NCI-H146 treated with DMSO at 0.1 percent for 48 hours (cell line): ENCODE measurements at regions not wholly inside any gene's neighbourhood (a gene's known extent, or its start where the extent isn't known, plus 50 kb on each side); places are given as distances from the start of the nearest gene placed in this dataset.

Source experiments
- DNase-seq: peaks from one replicate; lab custom pipeline; 2025; ENCODE audit not compliant: unreplicated experiment; lab: John Stamatoyannopoulos, UW

DNA sequence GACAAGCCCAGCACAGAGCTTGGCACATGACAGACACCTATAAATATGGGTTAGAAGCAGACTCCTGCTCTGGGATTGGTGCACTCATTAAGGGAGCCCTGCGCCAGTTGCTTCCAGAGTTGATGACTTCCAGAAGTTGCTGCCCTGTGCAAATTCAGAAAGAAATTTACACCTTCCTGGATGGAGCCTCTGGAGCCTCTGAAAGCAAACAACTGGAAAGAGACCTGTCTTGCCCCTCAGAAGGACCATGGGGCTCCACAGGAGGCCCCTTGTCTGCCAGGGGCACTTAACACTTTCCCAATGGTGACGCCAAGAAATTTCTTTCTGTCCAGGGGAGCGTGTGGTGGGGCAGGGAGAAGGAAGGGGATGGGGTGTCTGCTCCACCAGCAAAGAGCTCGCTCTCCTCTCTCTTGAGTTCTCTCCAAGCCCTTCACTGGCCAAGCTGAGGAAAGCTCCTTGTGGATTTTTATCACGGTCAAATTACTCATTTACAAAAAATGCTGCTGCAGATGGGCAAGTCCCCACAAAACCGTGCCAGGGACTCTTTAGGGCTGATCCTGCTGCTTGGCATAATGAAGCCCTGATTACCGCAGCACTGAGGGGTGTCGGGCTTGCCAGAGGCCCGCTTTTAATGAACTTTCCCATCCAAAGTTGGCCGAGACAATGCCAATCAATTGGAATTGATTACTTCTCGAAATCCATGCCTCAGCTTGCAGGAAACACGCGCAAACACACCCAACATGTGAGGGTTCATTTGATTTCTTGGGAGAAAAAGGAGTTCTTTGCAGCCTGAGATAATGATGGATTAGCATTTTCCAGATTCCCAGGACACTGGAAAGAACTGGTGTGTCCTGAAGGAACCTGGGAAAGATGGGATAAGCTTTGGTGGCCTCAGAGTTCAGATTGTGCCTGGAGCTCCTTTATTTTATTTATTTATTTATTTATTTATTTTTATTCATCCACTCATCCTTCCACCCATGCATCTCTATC, 583.6 kb upstream of the CDH5 start:
- DNase-seq = no peak

DNA sequence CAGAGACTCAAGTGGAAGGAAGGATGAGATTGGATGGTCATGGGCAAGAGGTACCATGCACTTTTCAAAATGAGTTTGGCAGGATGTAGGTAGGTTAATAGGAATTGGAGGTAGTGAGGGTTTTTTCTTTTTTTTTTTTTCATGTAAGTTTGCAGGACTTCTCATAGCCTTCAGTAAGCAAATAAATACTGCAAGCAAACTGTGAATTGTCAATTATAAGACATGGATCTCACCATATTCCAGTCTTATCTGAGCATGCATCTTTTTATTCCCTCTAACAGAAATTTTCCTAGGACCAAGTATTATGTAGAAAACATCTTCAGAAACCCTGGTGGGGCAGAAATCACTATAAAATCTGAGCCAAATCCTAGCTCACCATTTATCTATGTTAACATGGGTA, 584.6 kb upstream of the CDH5 start:
- no peak for DNase-seq

DNA sequence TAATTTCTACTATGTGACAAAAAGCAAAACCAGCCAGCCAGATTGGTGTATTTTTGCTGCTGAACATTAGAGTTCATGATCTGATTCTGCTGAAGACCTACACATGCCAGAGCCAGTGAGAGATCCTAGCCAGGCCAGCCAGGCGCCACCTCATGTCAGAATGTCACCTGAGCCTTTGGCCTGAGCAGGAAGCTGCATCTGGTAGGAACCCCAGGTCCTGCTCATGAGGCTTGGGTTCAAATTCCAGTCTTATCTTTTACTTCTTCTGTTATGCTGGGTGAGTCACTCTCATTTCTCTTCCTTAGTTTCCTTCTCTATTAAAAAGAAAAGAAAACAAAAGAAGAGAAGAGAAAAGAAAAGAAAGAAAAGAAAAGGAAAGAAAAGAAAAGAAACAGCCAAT, 585.1 kb upstream of the CDH5 start:
- no peak for DNase-seq

DNA sequence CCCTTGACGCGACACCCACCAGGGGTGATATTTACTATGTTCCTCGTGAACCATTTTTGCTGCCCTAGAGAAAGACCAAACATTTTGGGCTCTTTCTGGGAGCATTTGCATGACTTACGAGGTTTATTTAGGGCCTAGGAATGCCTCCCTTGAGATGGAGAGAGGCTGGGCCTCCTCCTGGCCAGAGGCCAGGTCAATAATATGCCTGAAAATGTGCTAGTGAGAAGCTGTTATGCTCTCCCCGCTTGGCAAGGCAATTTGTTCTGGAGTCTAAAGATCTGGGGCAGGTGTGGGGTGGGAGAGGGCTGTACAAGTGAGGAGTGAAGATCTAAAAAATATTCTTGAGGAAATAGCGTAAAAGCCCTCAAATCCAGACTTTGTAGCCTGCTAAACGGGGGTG, 587.3 kb upstream of the CDH5 start:
- no peak for DNase-seq

DNA sequence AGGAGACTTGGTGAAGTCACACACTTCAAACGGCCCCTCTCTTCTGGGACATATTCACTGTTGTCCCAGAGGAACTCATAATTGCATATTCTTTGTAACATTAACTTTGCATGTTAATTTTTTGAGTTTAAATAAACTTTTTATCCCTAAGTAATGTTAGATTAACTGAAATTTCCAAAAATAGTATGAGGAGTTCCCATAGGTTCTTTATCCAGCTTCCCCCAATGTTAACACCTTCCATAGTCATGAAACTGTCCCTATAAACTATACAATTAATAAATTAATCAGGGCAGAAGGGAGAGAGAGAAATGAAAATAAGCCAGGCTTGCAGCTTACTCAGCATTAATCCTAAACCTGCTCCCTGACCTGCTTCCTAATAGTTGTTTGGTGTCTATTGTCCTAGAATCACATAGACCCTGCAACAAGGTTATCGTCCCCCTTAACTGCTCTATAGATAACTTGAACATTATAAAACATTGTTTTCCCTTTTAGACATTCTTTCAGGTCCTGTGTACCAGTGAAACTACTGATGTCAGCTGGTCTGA, 589.8 kb upstream of the CDH5 start:
- DNase-seq = no peak

DNA sequence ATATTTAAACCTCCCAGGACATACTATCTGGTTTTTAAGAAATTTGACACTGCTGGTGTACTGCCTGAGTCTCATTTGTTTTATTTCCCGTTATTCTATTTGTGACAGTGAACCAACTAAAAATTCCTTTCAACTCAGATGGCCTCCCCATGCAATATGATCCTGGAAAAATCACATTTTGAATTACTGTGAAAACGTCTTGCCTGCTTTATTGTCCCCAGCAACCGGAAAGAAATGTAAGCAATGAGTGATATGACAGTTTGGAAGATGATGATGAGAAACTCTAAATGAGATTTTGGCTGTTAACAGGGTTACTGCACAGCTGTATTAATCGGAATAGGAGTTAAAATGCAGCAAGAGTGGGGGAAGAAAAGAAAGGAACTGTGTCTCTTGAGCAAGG, 590.7 kb upstream of the CDH5 start:
- no peak for DNase-seq

DNA sequence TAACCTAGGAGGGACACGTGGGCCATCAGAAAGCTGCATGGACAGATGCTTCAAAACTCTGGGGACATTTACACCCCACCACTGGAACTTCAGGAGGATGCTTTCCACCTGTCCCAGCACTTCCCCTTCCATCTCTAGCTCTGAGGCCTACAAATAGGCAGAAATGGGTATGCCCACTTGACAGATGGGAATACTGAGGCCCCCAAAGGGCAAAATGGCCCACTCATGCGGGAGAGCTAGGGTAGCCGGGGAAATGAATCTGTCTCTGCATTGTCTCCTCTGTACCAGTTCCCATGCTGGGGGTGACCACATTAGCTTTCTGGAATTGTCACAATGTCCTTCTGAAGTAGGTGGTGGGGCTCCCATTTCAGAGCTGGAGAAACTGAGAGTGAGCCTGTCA, 592.1 kb upstream of the CDH5 start:
- no peak for DNase-seq

DNA sequence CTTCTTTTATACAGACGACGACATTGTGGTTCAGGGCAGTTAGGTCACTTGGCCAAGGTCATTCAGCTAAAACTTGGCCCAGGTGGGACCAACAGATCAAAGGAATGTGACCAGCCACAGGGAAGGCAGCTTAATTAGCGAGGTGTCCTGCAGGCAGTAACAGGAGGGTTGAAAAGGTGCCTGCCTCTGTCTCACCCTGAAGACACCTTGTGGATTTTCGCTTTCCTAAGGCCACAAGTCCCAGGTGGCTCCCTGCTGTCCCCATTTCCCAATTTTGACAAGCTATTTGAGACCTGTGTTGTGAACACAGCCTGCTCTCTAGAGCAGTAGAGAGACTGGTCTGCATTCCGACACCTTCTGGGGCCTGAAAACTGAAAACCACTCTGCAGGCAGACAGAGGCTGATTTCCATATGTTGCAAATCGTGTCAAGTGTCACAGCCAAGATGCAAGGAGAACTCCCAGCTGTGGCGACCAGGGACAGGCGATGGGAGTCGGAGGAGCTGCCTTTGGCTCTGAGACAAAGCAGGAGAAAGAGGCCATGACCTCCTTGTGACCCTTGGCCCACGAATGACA, 593.1 kb upstream of the CDH5 start:
- no peak for DNase-seq

DNA sequence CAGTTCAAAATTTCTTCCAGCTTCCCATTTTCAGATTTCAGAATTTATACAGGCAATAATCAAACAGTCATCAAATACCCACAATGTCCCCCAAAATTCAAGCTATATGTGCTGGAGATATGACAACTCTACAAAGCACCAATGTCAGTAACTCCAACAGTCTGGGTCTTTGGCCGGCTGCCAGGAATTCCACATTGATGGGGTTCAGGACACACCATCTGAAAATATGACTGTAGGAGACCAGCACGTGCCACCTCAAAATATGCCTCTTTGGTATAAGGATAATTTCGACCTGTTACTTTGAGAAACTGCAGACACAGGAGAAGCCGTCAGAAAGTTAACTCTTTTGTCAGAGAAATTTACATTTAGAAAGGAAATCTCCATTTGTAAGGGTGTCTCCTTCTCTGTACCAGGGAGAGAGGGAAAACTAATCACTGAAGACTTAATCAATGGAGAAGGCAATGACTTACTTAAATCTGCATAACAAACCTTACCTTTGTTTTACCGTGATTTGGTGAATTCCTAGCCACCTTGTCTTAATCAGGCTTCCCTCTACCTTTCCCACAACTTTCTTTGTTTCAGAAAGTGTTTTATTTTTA, 594.3 kb upstream of the CDH5 start:
- no peak for DNase-seq

DNA sequence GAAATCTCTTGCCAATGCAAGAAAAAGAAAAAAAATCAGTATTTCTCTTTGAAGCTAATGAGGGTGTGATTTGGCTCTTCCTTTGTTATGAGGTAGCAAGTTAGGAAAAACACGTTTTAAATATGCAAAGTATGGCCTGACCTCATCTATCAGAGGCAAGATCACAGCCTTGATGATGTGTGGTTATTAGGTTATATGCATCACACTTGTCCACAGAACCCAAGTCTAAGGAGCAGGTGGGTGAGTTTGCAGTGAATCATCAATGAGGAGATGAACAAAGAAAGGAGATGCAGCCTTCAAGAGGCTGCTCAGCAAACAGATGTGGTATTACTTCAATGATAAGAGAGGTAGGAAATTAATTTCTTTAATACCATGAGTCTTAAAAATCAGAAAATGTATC, 594.8 kb upstream of the CDH5 start:
- no peak for DNase-seq

DNA sequence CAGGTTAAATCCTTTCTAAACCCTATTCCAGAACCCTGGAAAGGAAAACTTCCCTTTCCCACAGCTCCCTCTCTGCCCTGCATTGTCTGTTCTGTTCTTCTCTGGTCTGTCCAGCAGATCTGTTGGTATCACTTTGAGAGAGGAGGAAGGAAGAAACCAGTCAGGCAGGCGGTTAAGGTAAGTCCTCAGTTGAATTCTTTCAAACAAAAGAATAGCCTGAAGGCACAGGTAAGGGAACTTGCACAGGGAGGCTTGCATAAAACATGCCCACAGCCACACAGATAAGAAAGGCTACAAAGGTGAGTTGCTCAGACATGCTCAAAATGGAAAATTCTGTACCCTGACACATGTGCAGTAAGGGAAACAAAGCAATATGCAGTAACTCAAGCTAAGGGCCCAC, 595.7 kb upstream of the CDH5 start:
- no peak for DNase-seq

DNA sequence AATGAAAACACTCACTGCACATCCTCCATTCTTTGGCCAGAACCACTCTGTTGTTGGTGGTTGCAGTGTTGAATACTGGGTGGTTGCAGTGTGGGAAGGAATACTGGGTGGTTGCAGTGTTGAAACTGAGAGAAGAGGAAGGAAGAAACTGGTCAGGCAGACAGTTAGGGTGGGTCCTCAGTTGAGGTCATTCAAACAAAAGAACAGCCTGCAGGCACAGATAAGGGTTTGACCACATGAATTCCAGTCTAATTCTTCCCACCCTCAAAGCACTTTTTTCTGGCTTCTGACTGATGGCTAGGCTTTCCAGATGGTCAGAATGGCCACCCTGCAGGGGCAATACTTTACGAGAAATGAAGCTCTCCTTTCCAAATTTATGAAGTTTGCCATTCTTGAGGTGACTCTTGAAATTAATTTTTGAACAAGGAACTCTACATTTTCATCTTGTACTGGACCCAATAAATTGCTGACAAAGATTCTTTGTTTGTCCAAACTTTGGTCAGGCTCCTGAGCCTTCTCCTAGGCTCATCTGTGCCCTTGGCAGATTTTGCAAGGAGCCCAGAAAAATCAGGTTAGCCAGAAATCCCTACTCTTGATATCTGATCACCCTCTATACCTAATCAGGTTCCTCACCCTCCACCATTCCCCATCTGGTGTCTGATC, 596.6 kb upstream of the CDH5 start:
- DNase-seq = no peak

DNA sequence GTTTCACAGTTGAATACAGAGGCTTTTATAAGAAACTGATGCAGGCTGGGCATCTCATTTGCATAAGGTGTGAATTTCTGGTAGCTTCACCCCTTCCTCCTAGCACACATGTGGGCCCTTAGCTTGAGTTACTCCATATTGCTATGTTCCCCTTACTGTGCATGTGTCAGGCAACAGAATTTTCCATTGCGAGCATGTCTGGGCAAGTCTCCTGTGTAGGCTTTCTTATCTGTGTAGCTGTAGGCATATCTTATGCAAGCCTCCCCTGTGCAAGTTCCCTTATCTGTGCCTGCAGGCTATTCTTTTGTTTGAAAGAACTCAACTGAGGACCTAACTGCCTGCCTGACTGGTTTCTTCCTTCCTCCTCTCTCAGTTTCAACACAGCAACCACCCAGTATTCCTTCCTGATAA, 597.4 kb upstream of the CDH5 start:
- no peak for DNase-seq

DNA sequence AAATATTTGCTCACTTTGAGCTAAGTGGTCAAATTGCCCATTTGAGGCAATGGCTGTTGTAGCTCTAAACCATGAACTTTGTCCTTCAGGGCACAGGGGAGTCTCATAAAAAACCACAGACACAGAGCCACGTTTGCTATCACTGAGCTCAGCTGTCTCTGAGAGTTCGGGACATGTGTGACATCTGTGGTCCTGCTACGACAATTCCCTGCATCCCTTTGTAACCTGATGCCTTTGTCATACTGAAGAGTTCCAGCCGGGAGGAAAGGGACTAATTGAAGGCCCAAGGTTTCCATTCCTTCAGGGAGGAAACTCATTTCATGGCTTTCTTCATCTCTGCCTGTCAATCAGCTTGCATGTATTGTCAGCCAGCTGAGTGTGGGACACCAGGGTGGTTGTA, 599.4 kb upstream of the CDH5 start:
- DNase-seq = no peak

DNA sequence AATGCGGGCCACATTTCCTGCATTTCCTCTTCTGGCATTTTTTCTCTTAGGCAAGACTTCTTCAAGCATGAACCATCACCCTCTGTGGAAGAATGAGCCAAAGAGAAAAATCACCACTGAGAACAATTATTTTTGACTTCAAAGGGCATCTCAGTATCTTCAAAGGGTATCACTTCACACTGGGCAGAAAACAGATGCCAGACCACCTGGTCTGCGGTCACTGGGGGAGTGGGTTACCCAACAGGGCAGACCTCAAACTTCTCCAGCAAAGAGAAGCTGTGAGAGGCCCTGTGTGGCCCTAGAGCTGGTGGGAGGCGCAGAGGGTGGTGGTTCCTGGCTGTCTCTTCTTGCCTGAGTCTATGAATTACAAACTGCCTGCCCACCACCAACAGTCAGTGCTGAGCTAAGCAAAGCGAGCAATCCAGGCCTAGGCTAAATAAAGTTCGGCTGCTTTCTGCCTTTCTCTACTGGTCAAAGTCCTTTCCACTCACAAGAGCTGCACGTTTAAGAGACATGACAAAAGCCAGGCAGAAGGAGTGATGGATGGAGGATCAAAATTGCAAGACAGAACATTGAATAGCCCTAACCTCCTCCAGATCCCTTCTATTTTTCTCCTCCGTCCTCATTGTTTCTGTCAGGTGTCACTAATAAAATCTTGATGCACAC, 602.7 kb upstream of the CDH5 start:
- no peak for DNase-seq

DNA sequence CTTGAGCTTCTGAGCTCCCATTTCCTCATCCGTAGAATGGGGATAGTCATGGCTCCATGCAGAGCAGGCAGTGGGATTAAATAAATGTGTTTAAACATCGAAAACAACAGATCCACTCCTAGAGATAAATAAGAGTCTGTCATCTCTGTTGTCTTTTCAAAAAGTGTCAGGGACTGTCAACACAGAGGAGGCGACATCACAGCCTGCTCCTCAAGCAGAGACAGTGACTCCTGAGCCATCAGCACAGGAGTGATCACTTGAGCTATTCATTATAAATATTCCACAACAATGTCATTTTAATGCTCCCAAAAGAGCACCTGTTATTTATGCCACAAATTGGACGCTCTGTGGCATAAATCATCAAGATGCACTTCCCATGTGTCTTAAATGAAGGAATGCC, 605.6 kb upstream of the CDH5 start:
- DNase-seq = no peak

DNA sequence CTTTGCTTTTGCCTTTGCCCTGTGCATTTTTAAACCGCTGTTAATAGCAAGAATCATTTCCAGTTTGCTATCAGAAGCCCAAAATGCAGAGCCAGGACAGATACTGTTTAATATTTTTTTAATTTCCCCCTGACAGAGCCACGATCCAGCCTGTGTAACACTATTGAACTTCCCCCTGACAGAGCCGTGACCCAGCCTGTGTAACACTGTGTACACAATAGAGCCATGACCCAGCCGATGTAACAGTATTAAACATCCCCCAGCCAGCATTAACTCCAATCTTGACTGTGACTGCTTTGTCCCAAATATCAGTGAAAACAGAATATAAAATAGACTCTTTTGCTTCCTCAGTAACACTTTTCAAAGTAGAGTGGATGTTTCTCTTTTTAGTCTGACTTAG, 607.9 kb upstream of the CDH5 start:
- no peak for DNase-seq

DNA sequence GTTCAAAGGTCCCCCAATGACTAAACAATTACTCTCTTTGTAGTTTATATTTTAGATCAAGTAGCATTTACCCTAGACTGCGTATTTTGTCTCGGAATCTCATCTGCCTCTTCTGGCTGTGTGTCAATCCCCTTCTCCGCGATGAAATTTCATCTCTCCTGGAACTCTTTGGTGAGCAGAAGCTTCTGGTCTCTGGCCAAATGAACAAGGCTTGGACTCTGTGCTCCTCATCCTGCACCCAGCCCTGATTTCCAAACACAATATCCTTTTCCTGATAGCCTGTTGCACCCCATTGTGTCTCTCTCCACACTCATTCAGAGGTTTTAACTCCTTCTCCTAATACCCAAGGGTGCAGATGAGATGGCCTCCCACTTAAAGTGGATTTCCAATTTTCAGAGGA, 609.4 kb upstream of the CDH5 start:
- no peak for DNase-seq

DNA sequence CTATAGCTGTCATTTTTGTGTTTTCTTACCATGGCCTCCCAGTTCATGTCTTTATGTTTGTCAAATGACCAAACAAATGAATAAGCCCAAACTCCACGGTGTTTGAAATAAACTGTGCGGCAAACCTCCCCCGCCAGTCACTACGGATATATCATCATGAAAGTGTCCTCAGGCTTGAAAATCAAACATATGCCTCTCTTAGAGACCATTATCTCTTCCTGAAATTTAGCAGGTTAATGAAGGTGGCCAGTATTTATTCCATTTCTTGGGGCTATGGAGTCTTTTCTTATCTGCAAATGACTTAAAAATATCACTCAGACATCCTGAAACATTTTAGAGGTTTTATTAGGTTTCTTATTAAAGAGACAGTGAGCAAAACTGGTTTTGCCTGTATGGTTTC, 610.3 kb upstream of the CDH5 start:
- no peak for DNase-seq

DNA sequence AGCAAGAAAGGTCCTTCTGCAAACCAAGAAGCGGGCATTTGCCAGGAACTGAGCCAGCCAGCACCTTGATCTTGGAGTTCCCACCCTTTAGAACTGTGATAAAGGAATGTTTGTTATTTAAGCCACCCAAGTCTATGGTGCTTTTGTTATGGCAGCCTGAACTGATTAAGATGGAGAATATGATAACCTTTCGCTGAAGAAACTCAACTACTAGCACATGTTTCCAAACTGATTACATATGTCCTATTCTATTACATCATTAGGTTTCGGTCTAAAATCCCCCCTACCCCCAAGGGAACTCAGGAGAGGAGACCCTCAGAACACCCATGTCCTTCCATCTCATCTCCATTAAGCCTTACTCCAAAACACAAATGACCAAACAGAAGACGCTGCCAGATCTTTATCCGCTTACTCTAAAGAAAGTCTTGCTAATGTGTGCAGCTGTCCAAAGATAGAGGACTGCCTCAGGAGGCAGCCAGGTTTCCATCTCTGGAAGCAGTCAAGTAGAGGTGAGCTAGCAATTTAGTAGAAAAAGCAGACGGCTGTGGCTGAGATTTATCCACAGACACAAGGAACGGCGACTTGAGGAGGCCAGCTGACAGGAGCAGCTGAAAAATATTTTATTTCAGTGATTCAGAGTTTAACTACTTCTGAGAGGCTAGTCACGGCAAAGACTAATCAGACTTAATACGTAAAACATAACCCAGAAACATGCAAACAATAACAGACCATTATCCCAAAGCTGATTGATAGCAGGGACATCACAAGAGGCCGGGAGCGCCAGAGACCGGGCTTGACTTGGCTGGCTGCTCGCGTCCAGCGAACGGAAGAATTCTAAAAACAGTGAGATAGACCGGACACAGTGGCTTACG, 611.4 kb upstream of the CDH5 start:
- DNase-seq = no peak
